ENCODE measurements at regions not wholly inside any gene's neighbourhood (a gene's known extent, or its start where the extent isn't known, plus 50 kb on each side); places are given as distances from the start of the nearest gene placed in this dataset.
A peak's percentile ranks its signal among the peaks of the same experiment; 100 is the strongest.
"Not testable (repeated sequence)": the region's sequence is repeated elsewhere in the genome, so short reads cannot be mapped to it uniquely, and the experiment has no call there.

GRCh38 chr19:33866696-33867095 lies 70.0 kb downstream of the KCTD15 start:
- H3K27ac ChIP-seq (ENCODE audit: low read length): no peak overlapping the region
- H3K4me1 ChIP-seq (ENCODE audit: control insufficient read depth, insufficient read depth, low read length): peaks cover 8% of the 10 kb centered on the region
- H3K4me3 ChIP-seq (ENCODE audit: low read length in 2 of 2): no peak overlapping the region
- no peaks in the 10 kb centered on the region for H3K9me3 ChIP-seq (ENCODE audit: control insufficient read depth in 2 of 2, low read length in 2 of 2)
- H3K9ac ChIP-seq (ENCODE audit: low read length in 2 of 2): no peak overlapping the region
- H3K27me3 ChIP-seq (ENCODE audit: control insufficient read depth in 1 of 2, insufficient read depth in 2 of 2, low read length in 2 of 2): no peaks in the 10 kb centered on the region
- H3K36me3 ChIP-seq (ENCODE audit: control insufficient read depth in 2 of 2, insufficient read depth in 2 of 2, low read length in 2 of 2): no peaks in the 10 kb centered on the region

- Histone ChIP-seq H3K27me3 (ENCODE audit: control insufficient read depth in 1 of 2, insufficient read depth in 2 of 2, low read length in 2 of 2) (peaks cover 0 to under 1% of the 10 kb centered on the region in 2 donors), H3K4me1 (ENCODE audit: control insufficient read depth, insufficient read depth, low read length) (peaks cover 8% of the 10 kb centered on the region), H3K9me3 (ENCODE audit: control insufficient read depth in 2 of 2, low read length in 2 of 2) (no peaks in the 10 kb centered on the region), H3K27ac (ENCODE audit: low read length) (peak overlapping the region; percentile 31), H3K9ac (ENCODE audit: low read length in 2 of 2) (peak overlapping the region; percentile 58 to 78), H3K36me3 (ENCODE audit: control insufficient read depth in 2 of 2, insufficient read depth in 2 of 2, low read length in 2 of 2) (no peaks in the 10 kb centered on the region), H3K4me3 (ENCODE audit: low read length in 2 of 2) (peak overlapping the region; percentile 64 to 65)
These were observed 71.5 kb downstream of the KCTD15 start for GRCh38 chr19:33868076-33868735.

- Histone ChIP-seq H3K4me3 (ENCODE audit: low read length in 2 of 2) (peak overlapping the region; percentile 64 to 65), H3K9ac (ENCODE audit: low read length in 2 of 2) (peak overlapping the region; percentile 58 to 78), H3K27ac (ENCODE audit: low read length) (peak overlapping the region; percentile 31), H3K27me3 (ENCODE audit: control insufficient read depth in 1 of 2, insufficient read depth in 2 of 2, low read length in 2 of 2) (peaks cover 0 to 4% of the 10 kb centered on the region in 2 donors), H3K9me3 (ENCODE audit: control insufficient read depth in 2 of 2, low read length in 2 of 2) (no peaks in the 10 kb centered on the region), H3K4me1 (ENCODE audit: control insufficient read depth, insufficient read depth, low read length) (peaks cover 8% of the 10 kb centered on the region), H3K36me3 (ENCODE audit: control insufficient read depth in 2 of 2, insufficient read depth in 2 of 2, low read length in 2 of 2) (no peaks in the 10 kb centered on the region)
These were observed 72.2 kb downstream of the KCTD15 start for GRCh38 chr19:33868788-33869412.

GRCh38 chr19:33870298-33870932 lies 73.7 kb downstream of the KCTD15 start:
- H3K4me3 ChIP-seq (ENCODE audit: low read length in 2 of 2); H3K4me1 ChIP-seq (ENCODE audit: control insufficient read depth, insufficient read depth, low read length); H3K36me3 ChIP-seq (ENCODE audit: control insufficient read depth in 2 of 2, insufficient read depth in 2 of 2, low read length in 2 of 2); H3K27me3 ChIP-seq (ENCODE audit: control insufficient read depth in 1 of 2, insufficient read depth in 2 of 2, low read length in 2 of 2); H3K27ac ChIP-seq (ENCODE audit: low read length); H3K9ac ChIP-seq (ENCODE audit: low read length in 2 of 2); H3K9me3 ChIP-seq (ENCODE audit: control insufficient read depth in 2 of 2, low read length in 2 of 2): not testable (repeated sequence)

GRCh38 chr19:33871605-33872004 lies 74.9 kb downstream of the KCTD15 start:
- H3K9me3 ChIP-seq (ENCODE audit: control insufficient read depth in 2 of 2, low read length in 2 of 2): no peaks in the 10 kb centered on the region
- H3K4me1 ChIP-seq (ENCODE audit: control insufficient read depth, insufficient read depth, low read length): peaks cover 8% of the 10 kb centered on the region
- peaks cover 0 to 4% of the 10 kb centered on the region in 2 donors for H3K27me3 ChIP-seq (ENCODE audit: control insufficient read depth in 1 of 2, insufficient read depth in 2 of 2, low read length in 2 of 2)
- no peak overlapping the region for H3K9ac ChIP-seq (ENCODE audit: low read length in 2 of 2)
- H3K36me3 ChIP-seq (ENCODE audit: control insufficient read depth in 2 of 2, insufficient read depth in 2 of 2, low read length in 2 of 2): no peaks in the 10 kb centered on the region
- no peak overlapping the region for H3K4me3 ChIP-seq (ENCODE audit: low read length in 2 of 2)
- H3K27ac ChIP-seq (ENCODE audit: low read length): no peak overlapping the region

- Histone ChIP-seq H3K27me3 (ENCODE audit: control insufficient read depth in 1 of 2, insufficient read depth in 2 of 2, low read length in 2 of 2) (peaks cover 0 to 4% of the 10 kb centered on the region in 2 donors), H3K9ac (ENCODE audit: low read length in 2 of 2) (no peak overlapping the region), H3K4me3 (ENCODE audit: low read length in 2 of 2) (no peak overlapping the region), H3K36me3 (ENCODE audit: control insufficient read depth in 2 of 2, insufficient read depth in 2 of 2, low read length in 2 of 2) (no peaks in the 10 kb centered on the region), H3K9me3 (ENCODE audit: control insufficient read depth in 2 of 2, low read length in 2 of 2) (no peaks in the 10 kb centered on the region), H3K27ac (ENCODE audit: low read length) (no peak overlapping the region), H3K4me1 (ENCODE audit: control insufficient read depth, insufficient read depth, low read length) (peaks cover 8% of the 10 kb centered on the region)
These were observed 76.0 kb downstream of the KCTD15 start for GRCh38 chr19:33872445-33873320.

- no peak overlapping the region for H3K27ac ChIP-seq (ENCODE audit: low read length)
These were observed 78.4 kb downstream of the KCTD15 start for GRCh38 chr19:33875071-33875470.

GRCh38 chr19:33876192-33876591 lies 79.5 kb downstream of the KCTD15 start:
- no peak overlapping the region for H3K27ac ChIP-seq (ENCODE audit: low read length)
- H3K4me1 ChIP-seq (ENCODE audit: control insufficient read depth, insufficient read depth, low read length): peaks cover 3% of the 10 kb centered on the region

More at GRCh38 chr19:33875071-33875470, 78.4 kb downstream of the KCTD15 start:
- H3K4me3 ChIP-seq (ENCODE audit: low read length in 2 of 2): no peak overlapping the region
- peaks cover 3% of the 10 kb centered on the region for H3K4me1 ChIP-seq (ENCODE audit: control insufficient read depth, insufficient read depth, low read length)
- peaks cover 0 to 4% of the 10 kb centered on the region in 2 donors for H3K27me3 ChIP-seq (ENCODE audit: control insufficient read depth in 1 of 2, insufficient read depth in 2 of 2, low read length in 2 of 2)
- H3K9ac ChIP-seq (ENCODE audit: low read length in 2 of 2): no peak overlapping the region
- no peaks in the 10 kb centered on the region for H3K36me3 ChIP-seq (ENCODE audit: control insufficient read depth in 2 of 2, insufficient read depth in 2 of 2, low read length in 2 of 2)
- no peaks in the 10 kb centered on the region for H3K9me3 ChIP-seq (ENCODE audit: control insufficient read depth in 2 of 2, low read length in 2 of 2)

GRCh38 chr19:33878030-33878544 lies 81.4 kb downstream of the KCTD15 start:
- Histone ChIP-seq H3K27me3 (ENCODE audit: control insufficient read depth in 1 of 2, insufficient read depth in 2 of 2, low read length in 2 of 2) (peaks cover 0 to 5% of the 10 kb centered on the region in 2 donors), H3K9ac (ENCODE audit: low read length in 2 of 2) (no peak overlapping the region), H3K9me3 (ENCODE audit: control insufficient read depth in 2 of 2, low read length in 2 of 2) (no peaks in the 10 kb centered on the region), H3K27ac (ENCODE audit: low read length) (no peak overlapping the region), H3K4me3 (ENCODE audit: low read length in 2 of 2) (no peak overlapping the region), H3K4me1 (ENCODE audit: control insufficient read depth, insufficient read depth, low read length) (peaks cover 3% of the 10 kb centered on the region), H3K36me3 (ENCODE audit: control insufficient read depth in 2 of 2, insufficient read depth in 2 of 2, low read length in 2 of 2) (no peaks in the 10 kb centered on the region)

More at GRCh38 chr19:33876192-33876591, 79.5 kb downstream of the KCTD15 start:
- no peaks in the 10 kb centered on the region for H3K36me3 ChIP-seq (ENCODE audit: control insufficient read depth in 2 of 2, insufficient read depth in 2 of 2, low read length in 2 of 2)
- H3K9ac ChIP-seq (ENCODE audit: low read length in 2 of 2): no peak overlapping the region
- H3K9me3 ChIP-seq (ENCODE audit: control insufficient read depth in 2 of 2, low read length in 2 of 2): no peaks in the 10 kb centered on the region
- peaks cover 0 to 4% of the 10 kb centered on the region in 2 donors for H3K27me3 ChIP-seq (ENCODE audit: control insufficient read depth in 1 of 2, insufficient read depth in 2 of 2, low read length in 2 of 2)
- H3K4me3 ChIP-seq (ENCODE audit: low read length in 2 of 2): no peak overlapping the region
